GM18870 (cell line): ENCODE measurements at regions not wholly inside any gene's neighbourhood (a gene's known extent, or its start where the extent isn't known, plus 50 kb on each side); places are given as distances from the start of the nearest gene placed in this dataset.

Experiments
- ATAC-seq: cut with Tn5 transposase; IDR thresholded peaks from one replicate; pipeline ENCODE4 v1.9.1; 2021; ENCODE audit warnings: moderate library complexity; ENCODE audit not compliant: unreplicated experiment

DNA sequence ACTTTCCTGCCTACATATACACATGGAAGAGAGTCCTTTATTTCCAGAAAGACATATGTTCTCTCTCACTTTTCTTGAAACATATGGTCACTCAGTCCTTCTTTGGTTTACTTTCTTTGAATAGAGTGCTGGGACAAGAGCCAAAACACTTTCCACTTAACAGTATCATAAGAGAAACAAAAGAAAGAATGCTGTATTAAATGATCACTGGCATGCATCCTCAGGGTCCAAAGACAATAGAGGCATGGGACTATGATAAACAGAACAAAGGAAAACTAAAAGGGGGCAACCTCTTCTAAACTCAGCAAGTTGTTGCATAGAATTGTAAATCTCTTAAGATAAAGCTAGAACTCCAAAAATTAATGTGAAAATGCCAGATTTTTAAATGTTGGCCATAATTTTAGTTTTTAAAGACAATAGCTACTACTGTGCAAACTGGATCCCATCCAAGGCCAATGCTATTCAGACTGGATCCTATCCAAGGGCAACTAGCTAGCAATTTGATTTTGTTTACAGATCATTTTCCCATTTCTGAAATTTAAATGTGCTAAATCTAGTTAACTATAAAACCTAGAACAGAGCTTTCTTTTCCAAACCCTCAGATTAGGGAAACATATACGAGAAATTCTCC, 687.5 kb downstream of the SORCS3 start:
- ATAC-seq = no peak
